IMR-90 (cell line): ENCODE measurements at regions not wholly inside any gene's neighbourhood (a gene's known extent, or its start where the extent isn't known, plus 50 kb on each side); places are given as distances from the start of the nearest gene placed in this dataset.

Experiments
- ATAC-seq: fragments of 200-7000 bp; cut with Tn5 transposase; 2 replicates; pipeline ENCODE4 v1.9.1; 2020; ENCODE audit warnings: low read depth, mild to moderate bottlenecking, moderate library complexity
- BruUV-seq: library from RNA; stranded (reverse); fragments of 400-500 nt; replicated peaks from 2 replicates; lab custom pipeline; 2021; lab: Mats Ljungman, UMichigan
- CTCF ChIA-PET: fragments of 300-600 bp; formaldehyde crosslinking; extraction: SDS; loops from one replicate; lab custom pipeline; 2021; ENCODE audit warnings: antibody characterized with exemption; lab: Yijun Ruan, JAX
- POLR2A ChIA-PET: fragments of 300-600 bp; sonication (Branson Sonifier 250); formaldehyde crosslinking; loops from one replicate; lab custom pipeline; 2022; ENCODE audit warnings: antibody characterized with exemption; ENCODE audit not compliant: unreplicated experiment; lab: Charles Lee
- DNase-seq: peaks from one replicate; pipeline ENCODE4 v3.0.0; 2013
- H2AFZ ChIP-seq: replicated peaks from 2 replicates; pipeline ENCODE3; 2013; ENCODE audit warnings: low read length, mild to moderate bottlenecking; ENCODE audit not compliant: poor library complexity
- H2AK5ac ChIP-seq: 2 replicates; pipeline ENCODE4 v1.6.1; 2013; ENCODE audit warnings: low read depth, low read length, inconsistent platforms
- H2AK9ac ChIP-seq: replicated peaks from 2 replicates; pipeline ENCODE3; 2013; ENCODE audit warnings: mild to moderate bottlenecking, low read depth, low read length, moderate library complexity; ENCODE audit not compliant: poor library complexity
- H2BK120ac ChIP-seq: 2 replicates; pipeline ENCODE4 v1.6.1; 2013; ENCODE audit warnings: low read depth, low read length, inconsistent platforms
- H2BK15ac ChIP-seq: 3 replicates; pipeline ENCODE4 v1.6.1; 2013; ENCODE audit warnings: low read depth, low read length, inconsistent platforms
- H2BK20ac ChIP-seq: 2 replicates; pipeline ENCODE4 v1.6.1; 2013; ENCODE audit warnings: low read depth, mild to moderate bottlenecking, inconsistent platforms, low read length, moderate library complexity
- H2BK5ac ChIP-seq: 2 replicates; pipeline ENCODE4 v1.6.1; 2013; ENCODE audit warnings: mild to moderate bottlenecking, low read depth, low read length, inconsistent platforms; ENCODE audit not compliant: poor library complexity, severe bottlenecking
- H3K14ac ChIP-seq: replicated peaks from 2 replicates; pipeline ENCODE4 v1.6.1; 2013; ENCODE audit warnings: low read depth, low read length, inconsistent platforms
- H3K18ac ChIP-seq: 2 replicates; pipeline ENCODE4 v1.6.1; 2013; ENCODE audit warnings: low read depth, low read length, control low read depth
- H3K23ac ChIP-seq: 2 replicates; pipeline ENCODE4 v1.6.1; 2013; ENCODE audit warnings: low read depth, low read length, inconsistent platforms
- H3K27ac ChIP-seq: 2 replicates; pipeline ENCODE4 v1.5.1; 2013; ENCODE audit warnings: mild to moderate bottlenecking, control low read depth, low read length; ENCODE audit not compliant: insufficient read depth
- H3K27me3 ChIP-seq: 2 replicates; pipeline ENCODE4 v1.6.1; 2013; ENCODE audit warnings: low read length; ENCODE audit not compliant: control insufficient read depth, insufficient read depth
- H3K36me3 ChIP-seq: 2 replicates; pipeline ENCODE4 v1.6.1; 2013; ENCODE audit warnings: low read length, mixed read lengths; ENCODE audit not compliant: control insufficient read depth, insufficient read depth
- H3K4ac ChIP-seq: 2 replicates; pipeline ENCODE4 v1.6.1; 2013; ENCODE audit warnings: low read depth, low read length, inconsistent platforms
- H3K4me1 ChIP-seq: 2 replicates; pipeline ENCODE4 v1.6.1; 2013; ENCODE audit warnings: low read length, mixed read lengths; ENCODE audit not compliant: control insufficient read depth, insufficient read depth
- H3K4me2 ChIP-seq: 2 replicates; pipeline ENCODE4 v1.6.1; 2013; ENCODE audit warnings: low read depth, mild to moderate bottlenecking, control low read depth, low read length, moderate library complexity
- H3K4me3 ChIP-seq: 2 replicates; pipeline ENCODE4 v1.5.1; 2013; ENCODE audit warnings: low read depth, mild to moderate bottlenecking, control low read depth, low read length, moderate library complexity; ENCODE audit not compliant: insufficient read depth
- H3K56ac ChIP-seq: 2 replicates; pipeline ENCODE4 v1.6.1; 2013; ENCODE audit warnings: low read length, inconsistent platforms; ENCODE audit not compliant: insufficient read depth; ENCODE audit errors: extremely low read depth
- H3K79me1 ChIP-seq, 2 experiments: 2 replicates each; pipeline ENCODE4 v1.6.1; 2013; ENCODE audit warnings: low read length in 2 of 2, inconsistent platforms in 1 of 2, low read depth in 1 of 2
- H3K9ac ChIP-seq: 2 replicates; pipeline ENCODE4 v1.6.1; 2013; ENCODE audit warnings: low read depth, low read length, control low read depth
- H3K9me1 ChIP-seq: 2 replicates; pipeline ENCODE4 v1.6.1; 2013; ENCODE audit warnings: low read length, inconsistent platforms; ENCODE audit not compliant: insufficient read depth
- H3K9me3 ChIP-seq: 2 replicates; pipeline ENCODE4 v1.6.1; 2013; ENCODE audit warnings: low read length; ENCODE audit not compliant: control insufficient read depth, insufficient read depth
- H4K20me1 ChIP-seq: 2 replicates; pipeline ENCODE4 v1.6.1; 2013; ENCODE audit warnings: low read length, inconsistent platforms; ENCODE audit not compliant: insufficient read depth
- H4K5ac ChIP-seq: 2 replicates; pipeline ENCODE4 v1.6.1; 2013; ENCODE audit warnings: mild to moderate bottlenecking, low read depth, low read length, control low read depth
- H4K8ac ChIP-seq, 2 experiments: 2 replicates each; pipeline ENCODE4 v1.6.1; 2013; ENCODE audit warnings: low read depth in 2 of 2, low read length in 2 of 2, control low read depth in 1 of 2, inconsistent platforms in 1 of 2
- H4K91ac ChIP-seq: 2 replicates; pipeline ENCODE4 v1.6.1; 2013; ENCODE audit warnings: low read depth, low read length, inconsistent platforms; ENCODE audit not compliant: insufficient read depth
- BHLHE40 ChIP-seq: fragments of 150-350 bp; IDR thresholded peaks from 2 replicates; pipeline ENCODE4 v1.6.1; 2016; ENCODE audit warnings: mild to moderate bottlenecking, low read depth, low read length
- CHD1 ChIP-seq: IDR thresholded peaks from 2 replicates; pipeline ENCODE4 v1.6.1; 2012; ENCODE audit warnings: low read depth, low read length, improper control_type of control experiment
- FOS ChIP-seq: fragments of 150-350 bp; IDR thresholded peaks from 2 replicates; pipeline ENCODE4 v1.6.1; 2016; ENCODE audit warnings: low read depth, low read length
- MAFK ChIP-seq: IDR thresholded peaks from 2 replicates; pipeline ENCODE4 v1.6.1; 2012; ENCODE audit warnings: low read depth, low read length, improper control_type of control experiment
- MXI1 ChIP-seq: IDR thresholded peaks from 2 replicates; pipeline ENCODE4 v1.6.1; 2012; ENCODE audit warnings: low read depth, mild to moderate bottlenecking, low read length, moderate library complexity, borderline replicate concordance
- NFE2L2 ChIP-seq: fragments of 150-350 bp; IDR thresholded peaks from 2 replicates; pipeline ENCODE4 v1.6.1; 2016; ENCODE audit warnings: low read depth, mild to moderate bottlenecking, low read length
- RCOR1 ChIP-seq: IDR thresholded peaks from 2 replicates; pipeline ENCODE4 v1.6.1; 2012; ENCODE audit warnings: mild to moderate bottlenecking, low read length, improper control_type of control experiment; ENCODE audit not compliant: insufficient replicate concordance
- RFX5 ChIP-seq: IDR thresholded peaks from 2 replicates; pipeline ENCODE4 v1.8.0; 2012; ENCODE audit warnings: low read depth, mild to moderate bottlenecking, low read length, moderate library complexity
- SMC3 ChIP-seq: fragments of 150-350 bp; IDR thresholded peaks from 2 replicates; pipeline ENCODE4 v1.6.1; 2016; ENCODE audit warnings: low read depth, mild to moderate bottlenecking, antibody characterized with exemption, low read length, moderate library complexity
- WGBS, 2 experiments: methylation state at CpG; one replicate each; pipeline versions ENCODE4 v1.1.5 to v1.1.7; 2013; ENCODE audit warnings: missing lambda C conversion rate in 2 of 2; ENCODE audit not compliant: insufficient read length in 1 of 2; ENCODE audit errors: extremely low coverage in 2 of 2; 5-methylcytosine and 5-hydroxymethylcytosine counted together
- dilution Hi-C: fragments of 300-500 bp; cut with HindIII; formaldehyde crosslinking; loops from one replicate; pipeline ENCODE4 v1.14.3; 2018; ENCODE audit warnings: low sequenced_read_pairs; ENCODE audit not compliant: unreplicated experiment
- in situ Hi-C: fragments of 300-500 bp; cut with MboI; formaldehyde crosslinking; loops from 3 replicates; pipeline ENCODE4 v1.14.3; 2019; ENCODE audit warnings: low sequenced_read_pairs, inconsistent platforms, mixed read lengths
- intact Hi-C: fragments of 100-400 bp; cut with micrococcal nuclease; formaldehyde crosslinking; loops from 2 replicates; pipeline ENCODE4 v1.10.0; 2022
- TF ChIP-seq, protein P1 (sequence below): fragments of 150-350 bp; IDR thresholded peaks from 2 replicates; pipeline ENCODE4 v1.6.1; 2017; ENCODE audit warnings: mild to moderate bottlenecking, antibody characterized with exemption, low read length, low read depth

DNA sequence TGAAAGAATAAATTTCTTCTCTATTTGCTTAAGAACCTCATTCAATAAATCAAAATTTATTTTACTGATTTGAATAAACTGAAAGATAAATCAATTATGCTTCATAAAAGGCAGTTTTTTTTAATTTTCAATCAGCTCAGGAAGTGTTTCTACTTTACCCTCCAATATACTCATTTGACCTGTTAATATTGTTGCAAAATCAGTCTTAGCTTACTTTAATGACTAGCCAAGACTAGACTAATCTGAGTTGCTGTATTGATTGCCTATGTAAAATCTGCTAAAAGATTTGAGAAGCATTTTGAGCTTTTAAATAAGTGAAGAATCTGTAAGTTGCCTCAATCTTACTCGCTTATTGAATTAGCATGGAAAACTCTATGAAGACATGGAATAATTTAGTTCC is 179.1 kb upstream of the LYPLAL1 start:
- Histone ChIP-seq H3K9ac (no peak overlapping the region), H2BK120ac (no peak overlapping the region), H2BK15ac (no peak overlapping the region), H3K14ac (no peak overlapping the region), H3K9me3 (no peaks in the 10 kb centered on the region), H2BK5ac (no peak overlapping the region), H3K4me3 (no peak overlapping the region), H2BK20ac (no peak overlapping the region), H3K79me1 (no peaks in the 10 kb centered on the region), H4K5ac (no peak overlapping the region), H3K27ac (no peak overlapping the region), H3K4me2 (no peak overlapping the region), H2AK5ac (no peak overlapping the region), H3K4ac (no peak overlapping the region), H3K9me1 (peaks cover 4% of the 10 kb centered on the region; the same call in 1 of the 2 replicates), H2AK9ac (no peak overlapping the region), H3K56ac (no peak overlapping the region), H2AFZ (no peak overlapping the region), H4K20me1 (no peaks in the 10 kb centered on the region), H3K36me3 (no peaks in the 10 kb centered on the region), H3K23ac (no peak overlapping the region), H3K4me1 (no peaks in the 10 kb centered on the region), H3K27me3 (no peaks in the 10 kb centered on the region), H4K8ac (no peak overlapping the region), H4K91ac (no peak overlapping the region), H3K18ac (no peak overlapping the region)
- DNase-seq: no peak
- TF ChIP-seq, protein P1, sequence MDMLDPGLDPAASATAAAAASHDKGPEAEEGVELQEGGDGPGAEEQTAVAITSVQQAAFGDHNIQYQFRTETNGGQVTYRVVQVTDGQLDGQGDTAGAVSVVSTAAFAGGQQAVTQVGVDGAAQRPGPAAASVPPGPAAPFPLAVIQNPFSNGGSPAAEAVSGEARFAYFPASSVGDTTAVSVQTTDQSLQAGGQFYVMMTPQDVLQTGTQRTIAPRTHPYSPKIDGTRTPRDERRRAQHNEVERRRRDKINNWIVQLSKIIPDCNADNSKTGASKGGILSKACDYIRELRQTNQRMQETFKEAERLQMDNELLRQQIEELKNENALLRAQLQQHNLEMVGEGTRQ: no peak
- TF ChIP-seq SMC3 (no peak), FOS (no peak), NFE2L2 (no peak), CHD1 (no peak), MAFK (no peak), MXI1 (no peak), RCOR1 (no peak), BHLHE40 (no peak), RFX5 (no peak)
- ATAC-seq: no peak
- intact Hi-C loops: no loop called here
- POLR2A ChIA-PET: no interaction called here
- in situ Hi-C loops: no loop called here
- CTCF ChIA-PET: no interaction called here
- dilution Hi-C loops: no loop called here
- no TSS peak for BruUV-seq
- WGBS, 2 experiments: no CpG with 5 or more reads among the region's 1 CpG
